GM12874 (cell line): ENCODE measurements at regions not wholly inside any gene's neighbourhood (a gene's known extent, or its start where the extent isn't known, plus 50 kb on each side); places are given as distances from the start of the nearest gene placed in this dataset.

Experiments
- TF ChIP-seq, protein P1 (sequence below): IDR thresholded peaks from 2 replicates; pipeline ENCODE4 v1.5.1; 2011; ENCODE audit warnings: low read depth, mild to moderate bottlenecking, control low read depth, low read length, moderate library complexity; ENCODE audit not compliant: insufficient read depth

DNA sequence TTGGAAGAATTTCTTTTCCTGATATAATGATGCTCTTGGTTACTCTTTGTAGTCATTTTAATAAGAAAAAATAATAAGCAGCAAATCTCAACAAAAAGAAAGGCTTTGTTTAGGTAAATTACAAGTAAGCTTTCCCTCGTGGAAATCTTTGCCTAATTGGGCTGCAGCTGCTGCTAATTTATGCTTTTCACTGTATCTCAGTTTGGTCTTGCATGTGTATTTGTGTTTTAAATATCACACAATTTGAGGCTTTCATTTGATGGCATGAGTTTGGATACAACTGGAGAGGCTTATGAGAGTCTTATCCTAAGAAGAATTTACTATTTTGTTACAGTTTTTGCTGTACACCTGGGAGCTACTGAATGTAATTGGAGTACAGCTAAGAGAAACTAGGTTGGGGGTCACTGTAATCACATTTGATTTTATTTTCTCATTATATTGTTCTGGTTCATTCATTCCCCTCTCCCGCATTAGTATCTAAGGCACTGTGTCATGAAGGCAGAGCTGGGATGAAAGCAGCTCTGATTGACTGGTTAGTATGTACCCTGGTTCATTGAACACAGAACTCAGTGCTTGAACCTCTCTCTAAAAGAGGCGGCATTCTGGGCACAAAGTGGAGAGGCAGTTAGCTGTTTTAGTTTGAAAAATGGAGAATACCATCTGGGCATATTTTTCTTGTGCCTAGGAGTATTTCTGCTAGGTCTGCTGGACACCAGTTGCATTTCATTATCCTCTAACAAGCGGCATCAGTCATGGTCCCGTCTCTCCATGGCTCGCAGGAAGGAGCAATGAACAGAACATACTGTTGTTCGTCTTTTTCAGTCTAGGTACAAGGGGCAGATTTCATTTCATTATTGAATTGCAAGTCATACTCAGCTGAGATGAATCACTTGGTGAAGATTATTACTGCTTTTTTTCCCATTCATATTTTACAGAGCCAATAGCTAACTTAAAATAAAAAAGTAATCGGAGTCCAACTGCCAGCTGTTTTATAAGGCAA lies 118.0 kb upstream of the TMEM260 start:
- TF ChIP-seq, protein P1, sequence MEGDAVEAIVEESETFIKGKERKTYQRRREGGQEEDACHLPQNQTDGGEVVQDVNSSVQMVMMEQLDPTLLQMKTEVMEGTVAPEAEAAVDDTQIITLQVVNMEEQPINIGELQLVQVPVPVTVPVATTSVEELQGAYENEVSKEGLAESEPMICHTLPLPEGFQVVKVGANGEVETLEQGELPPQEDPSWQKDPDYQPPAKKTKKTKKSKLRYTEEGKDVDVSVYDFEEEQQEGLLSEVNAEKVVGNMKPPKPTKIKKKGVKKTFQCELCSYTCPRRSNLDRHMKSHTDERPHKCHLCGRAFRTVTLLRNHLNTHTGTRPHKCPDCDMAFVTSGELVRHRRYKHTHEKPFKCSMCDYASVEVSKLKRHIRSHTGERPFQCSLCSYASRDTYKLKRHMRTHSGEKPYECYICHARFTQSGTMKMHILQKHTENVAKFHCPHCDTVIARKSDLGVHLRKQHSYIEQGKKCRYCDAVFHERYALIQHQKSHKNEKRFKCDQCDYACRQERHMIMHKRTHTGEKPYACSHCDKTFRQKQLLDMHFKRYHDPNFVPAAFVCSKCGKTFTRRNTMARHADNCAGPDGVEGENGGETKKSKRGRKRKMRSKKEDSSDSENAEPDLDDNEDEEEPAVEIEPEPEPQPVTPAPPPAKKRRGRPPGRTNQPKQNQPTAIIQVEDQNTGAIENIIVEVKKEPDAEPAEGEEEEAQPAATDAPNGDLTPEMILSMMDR: no peak

DNA sequence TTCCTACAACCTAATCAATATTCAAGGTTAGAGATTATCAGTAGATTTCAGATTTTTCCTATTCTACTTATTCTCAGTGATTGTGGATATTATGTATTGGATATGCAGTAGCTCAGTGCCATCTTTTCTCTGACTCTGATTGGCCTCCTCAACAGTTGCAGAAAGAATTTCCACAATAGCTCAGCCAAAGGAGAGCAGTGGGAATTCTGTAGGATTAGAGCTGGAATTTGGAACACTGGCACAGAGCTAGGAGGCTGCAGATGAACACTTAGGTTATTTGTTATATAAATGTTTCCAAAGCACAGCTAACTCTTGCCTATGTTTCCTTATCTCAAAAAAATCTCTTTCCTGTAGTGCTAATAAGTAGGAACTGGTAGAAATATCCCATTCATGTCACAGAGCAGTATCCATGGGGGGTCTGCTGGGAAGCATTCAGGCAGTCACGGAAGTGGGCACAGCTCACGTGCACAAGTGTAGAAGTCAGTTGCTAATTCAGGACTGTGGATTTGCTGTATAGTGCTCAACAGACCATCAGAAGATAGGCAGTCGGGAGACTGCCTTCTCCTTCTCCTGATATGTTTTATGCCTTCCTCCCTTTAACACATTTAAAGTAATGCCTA lies 116.2 kb upstream of the TMEM260 start:
- TF ChIP-seq, protein P1: no peak

DNA sequence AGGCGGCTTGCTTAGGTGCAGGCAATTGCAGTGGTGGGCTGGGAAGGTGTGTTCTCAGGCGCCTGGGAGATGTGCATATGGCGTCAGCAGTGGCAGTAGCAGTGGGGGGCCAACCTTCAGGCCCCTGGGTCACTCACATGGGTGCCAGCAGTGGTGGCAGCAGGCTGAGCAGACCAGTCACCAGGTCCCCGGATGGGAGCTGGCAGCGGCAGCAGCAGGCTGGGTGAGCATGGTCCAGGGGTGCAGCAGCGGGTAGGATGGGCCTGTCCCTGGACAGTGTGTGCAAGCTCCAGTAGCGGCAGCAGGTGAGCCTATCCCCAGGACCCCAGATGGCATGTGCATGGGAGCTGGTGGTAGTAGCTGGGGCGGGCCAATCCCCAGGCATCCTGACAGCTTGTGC lies 108.5 kb upstream of the TMEM260 start:
- TF ChIP-seq, protein P1: no peak

DNA sequence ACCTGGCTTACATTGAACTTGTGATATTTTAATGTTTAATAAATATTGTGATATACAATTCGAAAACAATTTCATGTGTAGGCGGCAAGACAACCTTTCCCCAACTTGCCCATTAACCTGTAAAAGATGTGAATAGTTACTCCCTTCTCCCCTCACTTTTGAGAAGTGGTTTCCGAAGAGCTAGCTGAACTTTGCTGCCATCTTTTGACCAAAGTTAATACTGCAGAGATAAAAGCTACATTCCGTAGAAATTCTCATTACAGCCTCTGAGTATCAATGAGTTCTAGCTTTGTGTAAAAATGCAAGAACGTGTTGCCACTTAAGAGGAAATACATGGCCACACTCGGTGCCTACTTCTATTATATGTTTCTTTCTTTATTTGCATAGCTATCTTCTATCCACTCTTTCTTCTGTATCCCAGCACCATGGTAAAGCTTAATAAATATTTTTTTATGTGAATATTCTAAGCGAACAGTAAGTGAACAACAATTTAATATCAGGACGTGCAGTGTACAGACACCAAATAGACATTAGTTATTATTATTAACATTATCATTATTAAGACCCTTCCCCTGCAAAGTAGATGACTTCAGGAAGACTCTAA lies 105.1 kb upstream of the TMEM260 start:
- TF ChIP-seq, protein P1: peak; percentile 52

DNA sequence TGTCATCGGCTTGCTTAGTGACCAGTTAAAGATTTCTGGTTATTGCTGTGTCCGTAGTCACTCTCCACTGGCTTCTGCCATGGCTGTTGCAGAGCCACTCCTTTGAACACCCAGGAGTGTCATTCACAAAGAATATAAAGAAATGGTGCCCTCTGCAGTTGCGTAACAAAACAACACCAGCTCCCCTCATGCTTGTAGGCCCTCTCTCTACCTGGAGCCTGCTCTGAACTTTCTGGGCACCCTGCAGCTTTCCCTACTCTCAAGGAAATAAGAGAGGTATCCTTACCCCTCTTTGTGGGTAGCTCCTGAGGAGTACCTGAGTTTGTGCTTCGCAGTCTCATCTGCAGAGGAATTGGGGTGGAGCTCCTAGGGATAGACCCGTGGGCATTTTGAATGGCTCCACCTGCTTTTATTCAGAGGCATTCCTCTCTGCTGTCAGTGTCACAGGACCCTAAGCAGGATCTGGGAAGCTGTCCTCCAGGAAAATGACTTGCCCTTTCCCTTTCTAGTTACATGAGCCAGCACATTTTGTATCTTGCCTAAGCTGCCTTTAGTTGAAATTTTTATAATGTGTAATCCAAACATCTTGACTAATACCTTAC lies 97.2 kb upstream of the TMEM260 start:
- TF ChIP-seq, protein P1: peak; percentile 4; the same call in 1 of the 2 replicates

DNA sequence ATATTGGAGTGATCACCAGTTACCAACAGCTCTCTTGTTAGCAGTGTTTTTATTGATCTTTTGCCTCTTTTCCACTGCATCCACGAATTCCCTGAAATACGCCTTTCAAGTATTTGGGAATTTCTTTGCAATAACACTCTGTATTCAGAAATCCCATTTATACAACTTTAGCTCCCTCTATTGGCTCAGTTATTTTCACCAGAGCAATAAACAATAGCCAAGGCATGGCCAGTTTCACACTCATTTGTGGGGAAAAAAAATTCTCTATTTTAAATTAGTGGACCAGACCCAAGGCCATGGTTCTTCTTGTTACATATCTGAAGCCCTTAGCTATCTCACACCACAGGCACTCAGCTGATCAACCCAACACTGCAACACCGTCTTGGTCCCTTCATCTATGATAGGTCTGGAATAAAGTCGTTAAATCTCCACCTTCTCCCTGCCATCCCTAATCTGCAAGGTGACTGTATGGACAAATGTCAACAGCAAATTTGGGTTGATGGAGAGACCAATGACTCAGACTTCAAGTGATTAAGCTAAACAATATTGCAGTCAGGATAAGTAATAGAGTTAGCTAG lies 92.4 kb upstream of the TMEM260 start:
- TF ChIP-seq, protein P1: no peak
